Right lobe of liver (tissue), 6 donors: ENCODE measurements at regions not wholly inside any gene's neighbourhood (a gene's known extent, or its start where the extent isn't known, plus 50 kb on each side); places are given as distances from the start of the nearest gene placed in this dataset.
"Not testable (repeated sequence)": the region's sequence is repeated elsewhere in the genome, so short reads cannot be mapped to it uniquely, and the experiment has no call there.

Experiments used
- ATAC-seq, 4 donors: fragments of 200-7000 bp; cut with Tn5 transposase; one replicate each; pipeline ENCODE4 v1.9.1; 2020; ENCODE audit warnings: mild to moderate bottlenecking in 4 of 4, moderate library complexity in 4 of 4
- DNase-seq, 3 donors: peaks; one replicate each; pipeline ENCODE4 v3.0.0-alpha.2; 2020
- H3K27ac ChIP-seq, 3 donors: fragments of 200-600 bp; one replicate each; pipeline ENCODE4 v1.8.0; 2022
- H3K27me3 ChIP-seq, 2 donors: fragments of 200-600 bp; one replicate each; pipeline ENCODE4 v1.8.0; 2022
- H3K36me3 ChIP-seq, 4 donors: fragments of 200-600 bp; sonication (generic) in 1 of 4; one replicate each; pipeline versions ENCODE4 v1.5.1 to v1.8.0; 2017 to 2022; ENCODE audit warnings: control low read depth in 1 of 4
- H3K4me1 ChIP-seq, 4 donors: fragments of 200-600 bp; sonication (generic) in 1 of 4; one replicate each; pipeline versions ENCODE4 v1.5.1 to v1.8.0; 2017 to 2022; ENCODE audit warnings: control low read depth in 1 of 4
- H3K4me3 ChIP-seq, 3 donors: fragments of 200-600 bp; one replicate each; pipeline ENCODE4 v1.8.0; 2022
- H3K9me3 ChIP-seq, 4 donors: fragments of 200-600 bp; sonication (generic) in 1 of 4; one replicate each; pipeline versions ENCODE4 v1.5.1 to v1.8.0; 2017 to 2022; ENCODE audit warnings: control low read depth in 1 of 4
- CTCF ChIP-seq, 4 donors: fragments of 200-600 bp in 3 of 4; fragments of 450-650 bp in 1 of 4; IDR thresholded peaks; one replicate each; pipeline versions ENCODE4 v1.5.1 to v1.8.0; 2016 to 2022; ENCODE audit warnings: antibody characterized with exemption in 4 of 4, mild to moderate bottlenecking in 2 of 4
- POLR2A ChIP-seq: fragments of 450-650 bp; IDR thresholded peaks from one replicate; pipeline ENCODE4 v1.6.1; 2017; ENCODE audit warnings: antibody characterized with exemption, mild to moderate bottlenecking
- WGBS: methylation state at CpG from one replicate; pipeline ENCODE4 v1.1.6; 2018; ENCODE audit warnings: low coverage, low lambda C conversion rate; ENCODE audit not compliant: insufficient coverage; ENCODE audit errors: missing lambda C conversion rate; 5-methylcytosine and 5-hydroxymethylcytosine counted together
- intact Hi-C, 2 donors: fragments of 100-400 bp; cut with DNase I; formaldehyde crosslinking; loops; one replicate each; pipeline versions ENCODE4 v1.11.2 to v1.14.1; 2022
- donor health status: DM: no; HTN: yes; CAD: no.
- donor health status: DM: no; HTN: no; CAD: no.
- donor health status: DM: no; HTN: no; CAD: no.
- donor health status: DM: no; HTN: yes; CAD: no.
- donor health status: DM: no; HTN: yes; CAD: no.

GRCh38 chr5:159498630-159499029 lies 168.3 kb upstream of the IL12B start:
- Histone ChIP-seq H3K27ac (no peak overlapping the region), H3K27me3 (no peaks in the 10 kb centered on the region), H3K36me3 (no peaks in the 10 kb centered on the region), H3K4me3 (no peak overlapping the region), H3K9me3 (no peaks in the 10 kb centered on the region), H3K4me1 (peaks cover 0 to 2% (median 0%) of the 10 kb centered on the region in 4 donors)
- DNase-seq (no peak), ATAC-seq (no peak)
- intact Hi-C loops, result no loop called here
- TF ChIP-seq POLR2A, result no peak
- no peak for TF ChIP-seq CTCF (IDR thresholded peaks at IDR 0.05)

- H3K4me3 ChIP-seq, H3K36me3 ChIP-seq, H3K9me3 ChIP-seq, H3K27me3 ChIP-seq, H3K4me1 ChIP-seq, ATAC-seq, DNase-seq, H3K27ac ChIP-seq, intact Hi-C loops: not testable (repeated sequence)
- 83% methylated on average over 4 of the region's 4 CpGs for WGBS
These were observed 171.8 kb upstream of the IL12B start for GRCh38 chr5:159502116-159502515.

- ATAC-seq (no peak), DNase-seq (no peak)
- Histone ChIP-seq H3K27ac (no peak overlapping the region), H3K36me3 (no peaks in the 10 kb centered on the region), H3K9me3 (no peaks in the 10 kb centered on the region), H3K4me1 (no peaks in the 10 kb centered on the region), H3K4me3 (no peak overlapping the region), H3K27me3 (no peaks in the 10 kb centered on the region)
- intact Hi-C loops, result no loop called here
- 90% methylated on average over 2 of the region's 4 CpGs for WGBS
- no peak for TF ChIP-seq POLR2A
- TF ChIP-seq CTCF (IDR thresholded peaks at IDR 0.05), result no peak
These were observed 172.9 kb upstream of the IL12B start for GRCh38 chr5:159503236-159503635.

GRCh38 chr5:159504106-159504856 lies 174.0 kb upstream of the IL12B start:
- Histone ChIP-seq H3K4me3 (no peak overlapping the region), H3K27ac (no peak overlapping the region), H3K27me3 (no peaks in the 10 kb centered on the region), H3K4me1 (no peaks in the 10 kb centered on the region), H3K36me3 (no peaks in the 10 kb centered on the region), H3K9me3 (no peaks in the 10 kb centered on the region)
- TF ChIP-seq CTCF (IDR thresholded peaks at IDR 0.05) (no peak), POLR2A (no peak)
- intact Hi-C loops, result no loop called here
- ATAC-seq (no peak), DNase-seq (no peak)
- WGBS, result 29% methylated on average over 2 of the region's 2 CpGs

GRCh38 chr5:159504857-159505304 lies 174.6 kb upstream of the IL12B start:
- TF ChIP-seq CTCF (IDR thresholded peaks at IDR 0.05), result no peak
- no peak for TF ChIP-seq POLR2A
- no peak overlapping the region for H3K4me3 ChIP-seq
- no peaks in the 10 kb centered on the region for H3K27me3 ChIP-seq
- no peaks in the 10 kb centered on the region for H3K9me3 ChIP-seq
- intact Hi-C loops, result no loop called here
- 45% methylated on average over 5 of the region's 7 CpGs for WGBS
- ATAC-seq (peak; percentile 77 to 92 (median 88)), DNase-seq (no peak)
- H3K4me1 ChIP-seq, result no peaks in the 10 kb centered on the region
- H3K27ac ChIP-seq, result peak overlapping the region in 2 of 3 donors; percentile 4 to 14
- H3K36me3 ChIP-seq, result no peaks in the 10 kb centered on the region
